GM21723 (cell line): ENCODE measurements at regions not wholly inside any gene's neighbourhood (a gene's known extent, or its start where the extent isn't known, plus 50 kb on each side); places are given as distances from the start of the nearest gene placed in this dataset.
"Not testable (repeated sequence)": the region's sequence is repeated elsewhere in the genome, so short reads cannot be mapped to it uniquely, and the experiment has no call there.

Experiments
- ATAC-seq: cut with Tn5 transposase; IDR thresholded peaks from one replicate; pipeline ENCODE4 v1.9.1; 2021; ENCODE audit warnings: mild to moderate bottlenecking, moderate library complexity; ENCODE audit not compliant: unreplicated experiment

DNA sequence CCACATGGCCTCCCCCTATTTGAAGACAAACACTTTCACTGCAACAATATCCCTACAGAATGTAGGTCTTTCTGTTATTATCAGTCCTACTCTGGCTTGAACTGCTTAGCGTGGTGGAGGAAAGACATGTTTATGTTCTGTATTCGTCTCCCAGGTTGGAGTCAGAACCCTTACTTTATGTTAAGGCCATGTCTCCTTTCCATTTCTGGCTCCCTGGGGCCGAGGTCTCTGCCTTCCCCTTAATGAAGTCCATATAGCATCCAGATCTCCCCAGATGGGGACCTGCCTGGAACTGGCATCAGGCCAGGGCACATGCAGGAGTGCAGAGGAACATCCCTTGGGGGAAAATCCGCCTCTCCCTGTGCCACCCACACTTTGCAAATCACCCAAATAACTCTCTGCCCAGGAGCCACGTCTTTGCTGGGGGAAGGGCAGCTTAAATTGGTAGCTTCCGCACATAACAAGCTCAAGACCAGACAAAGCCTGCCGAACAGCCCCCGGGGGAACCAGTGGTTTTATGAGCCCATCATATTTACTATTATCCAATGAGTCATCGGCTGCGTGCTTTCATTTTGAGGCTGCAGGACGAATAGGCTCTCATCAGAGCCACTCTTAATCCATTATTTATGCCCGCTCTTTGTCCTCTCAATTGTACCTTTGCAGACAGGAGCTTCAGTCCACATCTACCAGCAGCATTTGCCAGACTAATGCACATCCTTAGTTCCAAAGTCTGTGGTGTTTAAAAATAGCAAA is 237.0 kb downstream of the UACA start:
- no peak for ATAC-seq

GRCh38 chr15:70525551-70525950 is 237.8 kb downstream of the UACA start:
- no peak for ATAC-seq

DNA sequence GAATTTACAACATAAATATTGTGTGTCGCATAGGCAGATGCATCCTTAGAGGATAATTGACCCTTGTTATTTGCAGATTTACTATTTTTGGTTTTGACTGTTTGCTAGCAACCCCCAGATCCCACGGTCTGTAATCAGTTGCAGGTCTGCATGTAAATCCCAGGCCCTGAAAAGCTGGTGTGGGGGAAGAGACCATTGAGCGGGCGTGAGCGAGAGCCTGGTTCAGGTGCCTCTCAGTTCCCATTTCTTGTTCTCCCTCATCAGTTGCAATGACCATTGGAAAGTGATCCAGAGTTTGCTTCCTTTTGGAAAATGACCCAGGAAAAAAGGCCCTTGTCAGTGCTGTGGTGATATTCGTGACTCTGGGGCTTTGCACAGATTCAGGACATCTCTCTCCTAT is 238.9 kb downstream of the UACA start:
- no peak for ATAC-seq

DNA sequence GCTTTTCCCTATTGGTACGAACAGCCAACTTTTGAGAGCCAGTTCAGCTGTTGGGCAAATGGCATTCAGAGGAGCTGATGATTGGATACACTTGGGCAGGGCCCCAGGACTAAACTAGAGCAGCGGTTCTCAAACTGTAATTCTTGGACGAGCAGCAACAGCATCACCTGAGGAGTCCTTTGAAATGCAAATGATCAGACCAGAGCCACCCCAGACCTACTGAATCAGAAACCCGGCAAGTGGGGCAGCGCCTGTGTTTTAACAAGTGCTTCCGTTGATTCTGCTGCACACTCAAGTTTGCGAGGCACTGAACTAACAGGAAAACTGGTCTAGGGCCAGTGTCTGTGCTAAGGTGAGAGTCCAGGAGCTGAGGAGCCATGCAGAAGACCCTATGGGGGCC is 239.7 kb downstream of the UACA start:
- ATAC-seq = no peak

- ATAC-seq = no peak
Observed at GRCh38 chr15:70523192-70523591, 240.2 kb downstream of the UACA start.

DNA sequence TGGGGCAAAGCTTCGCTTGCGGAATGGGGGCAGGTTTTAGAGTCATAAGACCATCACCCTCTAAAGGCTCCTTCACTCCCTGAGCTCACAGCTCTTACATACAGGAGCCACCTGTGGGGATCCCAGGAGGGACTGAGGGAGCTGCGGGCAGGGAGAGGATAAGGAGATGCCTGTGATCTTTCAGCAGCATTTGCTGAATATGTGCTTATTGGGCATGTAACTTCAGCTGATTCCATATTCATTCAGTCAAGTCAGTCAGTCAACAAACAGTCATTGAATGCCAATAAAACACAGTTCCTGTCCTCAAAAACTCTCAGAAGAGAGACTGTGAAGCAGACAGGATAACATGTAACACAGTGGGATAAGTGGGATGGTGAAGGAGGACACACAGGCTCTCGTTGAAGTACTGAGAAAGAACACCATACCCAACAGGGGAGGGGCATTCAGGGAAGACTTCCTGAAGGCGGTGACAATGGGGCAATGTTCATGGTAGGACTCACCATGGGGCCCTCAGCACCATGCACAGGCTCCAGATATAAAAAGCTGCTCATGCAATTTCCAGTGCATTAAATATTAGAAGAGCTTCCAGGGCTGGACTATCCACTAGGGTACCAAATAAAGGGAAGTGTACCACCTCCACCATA is 240.9 kb downstream of the UACA start:
- no peak for ATAC-seq

DNA sequence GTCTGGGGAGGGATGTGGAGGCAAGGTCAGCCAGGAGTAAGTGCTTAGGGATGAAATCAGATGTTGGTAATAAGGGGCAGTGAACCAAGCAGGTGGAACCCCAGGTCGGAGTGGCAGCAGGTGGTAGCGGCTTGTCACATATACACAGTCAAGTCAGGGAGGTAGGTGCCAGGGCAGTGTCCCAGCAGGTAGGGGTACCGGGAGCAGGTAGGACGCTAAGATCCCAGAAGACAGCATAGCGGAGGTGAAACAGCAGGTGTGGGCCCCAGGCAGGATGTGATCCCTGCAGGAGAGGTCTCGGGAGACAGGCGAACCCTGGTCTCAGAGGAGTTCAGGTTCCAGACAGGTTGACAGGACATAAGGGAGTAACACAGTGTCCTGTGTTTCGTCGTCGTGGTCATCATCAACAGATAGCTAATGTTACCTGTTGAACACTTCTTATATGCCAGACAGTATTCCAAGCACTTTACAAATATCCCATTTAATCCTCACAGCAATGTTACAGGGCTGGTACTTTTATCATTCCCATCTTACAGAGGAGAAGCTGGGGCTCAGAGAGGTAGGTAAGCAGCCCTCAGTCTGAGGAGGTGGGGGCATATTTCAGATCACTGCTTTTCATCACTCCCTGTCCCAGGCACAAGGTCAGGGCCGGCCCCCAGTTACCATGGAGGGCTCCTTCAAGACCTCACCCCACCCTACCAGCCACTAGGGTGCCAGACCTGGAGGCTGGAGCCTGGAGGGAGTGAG is 241.6 kb downstream of the UACA start:
- no peak for ATAC-seq

DNA sequence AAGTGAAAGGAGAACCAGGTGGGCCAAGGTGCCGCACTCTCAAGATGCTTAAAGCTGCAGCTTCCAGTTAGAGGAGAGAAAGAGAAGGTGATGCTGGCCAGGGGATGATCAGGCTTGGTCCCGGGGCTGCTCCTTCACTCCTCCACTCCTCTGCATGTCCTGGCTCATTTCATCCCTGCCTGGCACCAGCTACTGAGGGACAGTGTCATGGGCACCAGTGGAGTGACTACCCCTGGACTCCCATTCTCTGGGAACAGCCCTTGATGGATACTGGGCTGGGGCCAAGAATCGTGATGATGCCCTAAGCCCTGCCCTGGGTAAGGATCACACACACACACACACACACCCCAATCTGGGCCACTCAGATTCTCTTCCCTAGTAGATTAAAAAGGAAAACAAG is 243.7 kb downstream of the UACA start:
- no peak for ATAC-seq

- no peak for ATAC-seq
Observed at GRCh38 chr15:70519004-70519365, 244.4 kb downstream of the UACA start.

- no peak for ATAC-seq
Observed at GRCh38 chr15:70518201-70519003, 245.0 kb downstream of the UACA start.

DNA sequence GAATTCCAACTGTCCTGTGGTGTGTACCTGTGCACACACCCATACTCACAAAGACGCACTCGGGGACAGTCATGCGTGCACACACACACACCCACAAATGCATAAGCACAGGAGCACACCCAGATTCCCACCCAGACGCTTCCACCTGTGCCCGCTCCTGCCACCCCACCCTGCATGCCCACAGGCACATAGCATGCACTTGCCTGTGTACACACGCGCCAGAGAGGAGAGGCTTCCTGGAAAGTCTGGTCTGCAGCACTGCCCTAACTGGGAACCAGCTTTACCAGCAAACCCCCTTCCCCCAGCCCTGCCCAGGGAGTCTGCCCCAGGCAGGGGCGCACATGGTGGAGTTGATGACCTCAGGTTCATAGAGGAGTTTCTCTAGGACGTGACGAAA is 246.2 kb downstream of the UACA start:
- ATAC-seq = no peak

- ATAC-seq = no peak
Observed at GRCh38 chr15:70516408-70517193, 246.8 kb downstream of the UACA start.

DNA sequence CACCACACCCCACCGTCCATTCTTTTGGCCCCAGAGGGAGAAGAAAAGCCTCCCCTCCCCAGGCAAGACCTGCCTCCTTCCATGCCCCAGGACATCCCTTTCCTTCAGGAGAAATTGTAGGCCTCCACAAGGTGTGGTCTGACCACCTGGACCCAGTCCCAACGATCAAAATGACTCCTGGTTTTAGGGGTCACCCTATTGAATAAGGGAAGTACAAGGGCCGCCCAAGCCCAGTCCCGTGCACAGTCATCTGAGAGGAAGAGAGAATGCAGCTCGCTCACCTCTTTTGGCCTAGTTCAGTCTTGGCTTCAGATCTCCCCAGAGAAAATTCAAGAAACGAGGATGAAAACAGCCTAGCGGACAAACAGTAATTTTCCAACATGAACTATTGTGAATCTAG is 249.1 kb downstream of the UACA start:
- no peak for ATAC-seq

GRCh38 chr15:70513819-70514218 is 249.5 kb downstream of the UACA start:
- no peak for ATAC-seq

GRCh38 chr15:70512772-70513362 is 250.5 kb downstream of the UACA start:
- ATAC-seq = no peak

DNA sequence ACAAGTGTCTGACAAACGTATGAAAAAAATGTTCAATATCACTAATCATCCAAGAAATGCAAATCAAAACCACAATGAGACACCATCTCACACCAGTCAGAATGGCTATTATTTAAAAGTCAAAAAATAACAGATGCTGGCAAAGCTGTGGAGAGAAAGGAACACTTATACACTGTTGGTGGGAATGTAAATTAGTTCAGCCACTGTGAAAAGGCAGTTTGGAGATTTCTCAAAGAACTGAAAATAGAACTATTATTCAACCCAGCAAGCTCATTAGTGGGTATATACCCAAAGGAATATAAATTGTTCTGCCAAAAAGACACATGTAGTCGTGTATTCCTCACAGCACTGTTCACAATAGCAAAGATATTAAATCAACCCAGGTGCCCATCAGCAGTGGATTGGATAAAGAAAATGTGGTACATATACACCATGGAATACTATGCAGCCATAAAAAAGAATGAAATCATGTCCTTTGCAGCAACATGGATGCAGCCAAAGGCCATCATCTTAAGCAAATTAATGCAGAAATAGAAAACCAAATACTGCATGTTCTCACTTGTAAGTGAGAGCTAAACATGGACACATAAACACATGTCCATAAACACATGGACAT is 251.3 kb downstream of the UACA start:
- not testable (repeated sequence) for ATAC-seq

GRCh38 chr15:70510433-70510832 is 252.9 kb downstream of the UACA start:
- ATAC-seq = no peak

DNA sequence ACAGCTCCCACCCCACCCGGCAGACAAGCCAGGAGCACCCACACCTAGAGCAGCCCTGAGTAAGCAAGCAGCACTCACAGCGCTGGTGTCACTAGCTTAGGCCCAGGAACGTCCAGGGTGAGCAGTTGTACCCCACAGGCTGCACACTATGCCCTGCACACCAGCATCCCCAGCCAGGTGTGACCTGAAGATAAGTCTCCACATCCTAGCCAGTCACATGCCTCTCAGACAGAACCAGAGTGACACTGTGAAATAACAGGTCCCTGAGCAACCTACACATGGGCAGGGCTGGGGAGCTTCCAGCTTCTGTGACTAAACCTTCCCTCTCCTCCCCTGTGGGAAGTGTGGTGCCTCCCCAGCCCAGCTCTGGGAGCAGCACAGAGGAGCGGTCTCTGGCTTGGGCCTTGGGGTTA is 253.6 kb downstream of the UACA start:
- ATAC-seq = no peak

DNA sequence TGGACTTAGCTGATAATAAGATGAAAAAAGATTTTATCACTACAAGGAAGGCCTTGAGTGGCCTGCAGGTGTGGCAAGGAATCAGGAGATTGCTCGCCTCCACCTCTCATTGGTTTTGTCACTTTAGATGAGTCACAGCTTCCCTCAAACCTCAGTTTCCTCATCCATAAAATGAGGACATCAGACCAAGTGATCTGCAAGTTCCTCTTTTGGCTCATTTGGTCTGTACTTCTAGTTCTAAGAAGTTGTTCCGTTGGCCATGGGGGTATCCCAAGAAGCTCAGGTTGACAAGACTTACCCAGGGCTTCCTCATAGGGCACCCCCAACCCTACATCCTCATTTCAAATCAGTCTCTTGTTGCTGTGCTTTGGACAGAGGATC is 254.1 kb downstream of the UACA start:
- no peak for ATAC-seq
